ENCODE measurements at regions not wholly inside any gene's neighbourhood (a gene's known extent, or its start where the extent isn't known, plus 50 kb on each side); places are given as distances from the start of the nearest gene placed in this dataset.

DNA sequence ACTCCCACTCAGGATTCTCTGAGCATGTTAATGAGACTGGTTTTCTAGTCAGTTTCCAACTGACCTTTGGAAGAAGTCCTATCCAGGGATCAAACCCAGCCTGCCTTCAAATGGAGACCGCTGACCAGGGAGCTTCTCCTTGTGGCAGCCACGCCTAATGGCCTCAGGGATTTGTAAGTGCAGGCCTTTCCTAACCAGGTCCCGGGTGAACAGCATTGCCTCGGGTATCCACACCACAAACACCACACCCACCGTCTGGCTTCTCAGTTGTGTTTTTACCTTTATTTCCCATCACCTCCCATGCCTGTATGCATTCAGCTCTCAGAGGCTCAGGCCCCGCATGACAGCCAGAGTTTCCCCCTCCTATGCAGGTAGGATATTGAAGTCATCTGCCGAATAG lies 406.3 kb upstream of the HS6ST1 start:
- TF ChIP-seq, protein P1, sequence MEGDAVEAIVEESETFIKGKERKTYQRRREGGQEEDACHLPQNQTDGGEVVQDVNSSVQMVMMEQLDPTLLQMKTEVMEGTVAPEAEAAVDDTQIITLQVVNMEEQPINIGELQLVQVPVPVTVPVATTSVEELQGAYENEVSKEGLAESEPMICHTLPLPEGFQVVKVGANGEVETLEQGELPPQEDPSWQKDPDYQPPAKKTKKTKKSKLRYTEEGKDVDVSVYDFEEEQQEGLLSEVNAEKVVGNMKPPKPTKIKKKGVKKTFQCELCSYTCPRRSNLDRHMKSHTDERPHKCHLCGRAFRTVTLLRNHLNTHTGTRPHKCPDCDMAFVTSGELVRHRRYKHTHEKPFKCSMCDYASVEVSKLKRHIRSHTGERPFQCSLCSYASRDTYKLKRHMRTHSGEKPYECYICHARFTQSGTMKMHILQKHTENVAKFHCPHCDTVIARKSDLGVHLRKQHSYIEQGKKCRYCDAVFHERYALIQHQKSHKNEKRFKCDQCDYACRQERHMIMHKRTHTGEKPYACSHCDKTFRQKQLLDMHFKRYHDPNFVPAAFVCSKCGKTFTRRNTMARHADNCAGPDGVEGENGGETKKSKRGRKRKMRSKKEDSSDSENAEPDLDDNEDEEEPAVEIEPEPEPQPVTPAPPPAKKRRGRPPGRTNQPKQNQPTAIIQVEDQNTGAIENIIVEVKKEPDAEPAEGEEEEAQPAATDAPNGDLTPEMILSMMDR (IDR thresholded peaks at IDR 0.05; ENCODE audit: extremely low read depth in 1 of 2, insufficient read depth in 1 of 2, low read depth in 1 of 2, low read length in 2 of 2) = no peak
- no peak for TF ChIP-seq POLR2A (IDR thresholded peaks at IDR 0.05; ENCODE audit: low read depth, low read length)
